CD8-positive, alpha-beta memory T cell (primary cell): ENCODE measurements at regions not wholly inside any gene's neighbourhood (a gene's known extent, or its start where the extent isn't known, plus 50 kb on each side); places are given as distances from the start of the nearest gene placed in this dataset.
"Not testable (repeated sequence)": the region's sequence is repeated elsewhere in the genome, so short reads cannot be mapped to it uniquely, and the experiment has no call there.

Experiments used
- CTCF ChIA-PET: fragments of 350-600 bp; sonication (Branson Sonifier 250); formaldehyde crosslinking; loops from one replicate; lab custom pipeline; 2021; ENCODE audit warnings: antibody characterized with exemption; lab: Charles Lee
- POLR2A ChIA-PET: fragments of 350-600 bp; sonication (Branson Sonifier 250); formaldehyde crosslinking; loops from one replicate; lab custom pipeline; 2021; ENCODE audit warnings: antibody characterized with exemption; lab: Charles Lee
- DNase-seq, 5 donors: peaks; one replicate each; pipeline versions ENCODE4 v3.0.0 to v3.0.0-alpha.2; 2020 to 2022; ENCODE audit warnings: mixed read lengths in 1 of 5
- H3K27ac ChIP-seq: one replicate; pipeline ENCODE4 v1.7.0; 2013; ENCODE audit warnings: low read depth, mild to moderate bottlenecking, low read length, moderate library complexity
- H3K27me3 ChIP-seq: 2 replicates; pipeline ENCODE4 v1.7.0; 2013; ENCODE audit warnings: low read length, mild to moderate bottlenecking; ENCODE audit not compliant: insufficient read depth, poor library complexity, severe bottlenecking
- H3K36me3 ChIP-seq: 2 replicates; pipeline ENCODE4 v1.7.0; 2013; ENCODE audit warnings: mild to moderate bottlenecking, low read length, moderate library complexity; ENCODE audit not compliant: insufficient read depth
- H3K4me1 ChIP-seq: 2 replicates; pipeline ENCODE4 v1.7.0; 2013; ENCODE audit warnings: mild to moderate bottlenecking, low read length, moderate library complexity; ENCODE audit not compliant: insufficient read depth
- H3K4me3 ChIP-seq: 2 replicates; pipeline ENCODE4 v1.7.0; 2013; ENCODE audit warnings: mild to moderate bottlenecking, low read length
- H3K9me3 ChIP-seq: 2 replicates; pipeline ENCODE4 v1.7.0; 2013; ENCODE audit warnings: mild to moderate bottlenecking, low read length
- H3K27ac Mint-ChIP-seq, 8 donors: one replicate each; pipeline ENCODE4 v1.8.0; 2020 to 2021; ENCODE audit warnings: mixed read lengths in 8 of 8, mild to moderate bottlenecking in 6 of 8, inconsistent platforms in 3 of 8, moderate library complexity in 3 of 8
- H3K27me3 Mint-ChIP-seq, 2 donors: one replicate each; pipeline ENCODE4 v1.8.0; 2020 to 2021; ENCODE audit warnings: mixed read lengths in 2 of 2, mild to moderate bottlenecking in 1 of 2, moderate library complexity in 1 of 2
- H3K36me3 Mint-ChIP-seq, 3 donors: one replicate each; pipeline ENCODE4 v1.8.0; 2020 to 2021; ENCODE audit warnings: mixed read lengths in 3 of 3, inconsistent platforms in 1 of 3, mild to moderate bottlenecking in 1 of 3
- H3K4me1 Mint-ChIP-seq, 3 donors: one replicate each; pipeline ENCODE4 v1.8.0; 2020 to 2021; ENCODE audit warnings: mixed read lengths in 3 of 3, inconsistent platforms in 1 of 3, mild to moderate bottlenecking in 1 of 3
- H3K4me3 Mint-ChIP-seq, 7 donors: one replicate each; pipeline ENCODE4 v1.8.0; 2020 to 2021; ENCODE audit warnings: mixed read lengths in 7 of 7, mild to moderate bottlenecking in 6 of 7, moderate library complexity in 4 of 7, inconsistent platforms in 2 of 7
- H3K9me3 Mint-ChIP-seq, 5 donors: one replicate each; pipeline ENCODE4 v1.8.0; 2020 to 2022; ENCODE audit warnings: mixed read lengths in 5 of 5, mild to moderate bottlenecking in 3 of 5, moderate library complexity in 2 of 5, inconsistent platforms in 1 of 5

- no peaks in the 10 kb centered on the region for H3K4me1 Mint-ChIP-seq
- CTCF ChIA-PET, result no interaction called here
- no peaks in the 10 kb centered on the region for H3K36me3 Mint-ChIP-seq
- H3K36me3 ChIP-seq, result no peaks in the 10 kb centered on the region
- H3K9me3 ChIP-seq, result no peaks in the 10 kb centered on the region
- no peaks in the 10 kb centered on the region for H3K4me1 ChIP-seq
- H3K9me3 Mint-ChIP-seq, result peaks cover 0 to 22% (median 2%) of the 10 kb centered on the region in 5 donors
- no peak overlapping the region for H3K4me3 Mint-ChIP-seq
- H3K27me3 ChIP-seq, result no peaks in the 10 kb centered on the region
- no peak overlapping the region for H3K27ac Mint-ChIP-seq
- no peak overlapping the region for H3K27ac ChIP-seq
- DNase-seq, result no peak
- no peaks in the 10 kb centered on the region for H3K27me3 Mint-ChIP-seq
- H3K4me3 ChIP-seq, result no peak overlapping the region
- POLR2A ChIA-PET, result no interaction called here
Measured at GRCh38 chr1:82367456-82367855, 566.7 kb downstream of the ADGRL2 start.

DNA sequence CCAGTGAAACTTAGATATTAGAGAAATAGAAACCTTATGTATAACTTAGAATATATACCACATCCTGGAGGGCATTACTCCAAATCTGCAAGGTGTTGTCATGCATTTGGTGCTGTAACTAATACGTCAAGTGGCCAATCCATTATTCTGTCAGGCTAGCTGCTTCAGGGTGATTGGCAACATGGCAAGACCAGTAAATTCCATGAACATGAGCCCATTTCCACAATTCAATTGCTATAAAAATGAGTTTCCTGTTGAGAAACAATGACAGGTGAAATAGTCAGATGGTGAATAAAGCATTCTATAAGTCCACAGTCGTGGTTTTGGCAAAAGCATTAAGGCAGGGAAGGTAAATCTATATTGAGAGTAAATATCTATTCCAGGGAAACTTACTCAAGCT lies 566.0 kb downstream of the ADGRL2 start:
- H3K27ac Mint-ChIP-seq, result no peak overlapping the region
- H3K4me3 ChIP-seq, result no peak overlapping the region
- ChIA-PET POLR2A (no interaction called here), CTCF (no interaction called here)
- H3K27me3 Mint-ChIP-seq, result no peaks in the 10 kb centered on the region
- H3K9me3 ChIP-seq, result no peaks in the 10 kb centered on the region
- peaks cover 0 to 30% (median 0%) of the 10 kb centered on the region in 5 donors for H3K9me3 Mint-ChIP-seq
- H3K27me3 ChIP-seq, result no peaks in the 10 kb centered on the region
- no peak for DNase-seq
- no peaks in the 10 kb centered on the region for H3K4me1 Mint-ChIP-seq
- H3K4me1 ChIP-seq, result no peaks in the 10 kb centered on the region
- H3K27ac ChIP-seq, result no peak overlapping the region
- H3K36me3 ChIP-seq, result no peaks in the 10 kb centered on the region
- no peak overlapping the region for H3K4me3 Mint-ChIP-seq
- no peaks in the 10 kb centered on the region for H3K36me3 Mint-ChIP-seq

- H3K27ac Mint-ChIP-seq, POLR2A ChIA-PET, H3K27ac ChIP-seq, CTCF ChIA-PET, H3K4me3 ChIP-seq, H3K36me3 Mint-ChIP-seq, H3K36me3 ChIP-seq, H3K4me1 ChIP-seq, H3K4me3 Mint-ChIP-seq, H3K27me3 ChIP-seq, H3K9me3 ChIP-seq, H3K4me1 Mint-ChIP-seq, H3K27me3 Mint-ChIP-seq, DNase-seq: not testable (repeated sequence)
- peaks cover 0 to 19% (median 0%) of the 10 kb centered on the region in 5 donors for H3K9me3 Mint-ChIP-seq
Measured at GRCh38 chr1:82359541-82359940, 558.8 kb downstream of the ADGRL2 start.

GRCh38 chr1:82358706-82359105 lies 558.0 kb downstream of the ADGRL2 start:
- DNase-seq, H3K27ac ChIP-seq, H3K4me3 ChIP-seq, H3K27me3 ChIP-seq, H3K4me1 ChIP-seq, CTCF ChIA-PET, H3K4me1 Mint-ChIP-seq, H3K9me3 ChIP-seq, H3K27ac Mint-ChIP-seq, H3K27me3 Mint-ChIP-seq, H3K4me3 Mint-ChIP-seq, POLR2A ChIA-PET, H3K36me3 Mint-ChIP-seq, H3K36me3 ChIP-seq: not testable (repeated sequence)
- peaks cover 2 to 15% (median 4%) of the 10 kb centered on the region in 5 donors for H3K9me3 Mint-ChIP-seq

DNA sequence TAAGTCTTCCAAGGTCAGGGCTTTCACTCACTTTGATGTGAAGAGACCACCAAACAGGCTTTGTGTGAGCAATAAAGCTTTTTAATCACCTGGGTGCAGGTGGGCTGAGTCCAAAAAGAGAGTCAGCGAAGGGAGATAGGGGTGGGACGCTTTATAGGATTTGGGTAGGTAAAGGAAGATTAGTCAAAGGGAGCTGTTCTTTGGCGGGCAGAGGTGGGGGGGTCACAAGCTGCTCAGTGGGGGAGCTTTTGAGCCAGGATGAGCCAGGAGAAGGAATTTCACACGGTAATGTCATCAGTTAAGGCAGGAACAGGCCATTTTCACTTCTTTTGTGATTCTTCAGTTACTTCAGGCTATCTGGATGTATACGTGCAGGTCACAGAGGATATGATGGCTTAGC lies 553.8 kb downstream of the ADGRL2 start:
- H3K4me3 Mint-ChIP-seq, H3K36me3 Mint-ChIP-seq, H3K27ac ChIP-seq, DNase-seq, H3K9me3 ChIP-seq, H3K27ac Mint-ChIP-seq, H3K36me3 ChIP-seq, H3K27me3 Mint-ChIP-seq, CTCF ChIA-PET, H3K4me1 ChIP-seq, POLR2A ChIA-PET, H3K4me1 Mint-ChIP-seq, H3K4me3 ChIP-seq, H3K27me3 ChIP-seq: not testable (repeated sequence)
- H3K9me3 Mint-ChIP-seq, result peaks cover 8 to 15% (median 11%) of the 10 kb centered on the region in 5 donors

DNA sequence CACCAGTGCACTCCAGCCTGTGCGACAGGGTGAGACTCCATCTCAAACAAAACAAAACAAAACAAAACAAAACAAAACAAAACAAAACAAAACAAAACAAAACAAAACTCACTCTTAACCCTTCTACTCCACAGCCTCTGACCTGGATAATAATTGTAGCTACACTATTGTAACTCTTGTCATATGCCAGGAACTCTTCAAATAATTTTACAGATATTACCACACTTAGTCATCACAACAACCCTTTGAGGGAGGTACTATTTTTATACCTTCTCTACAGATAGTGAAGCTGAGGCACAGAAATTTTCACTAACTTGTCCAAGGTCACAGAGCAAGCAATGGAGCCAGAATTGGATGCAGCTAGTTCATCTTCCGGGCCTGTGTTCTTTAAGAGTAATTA lies 547.8 kb downstream of the ADGRL2 start:
- POLR2A ChIA-PET, result no interaction called here
- Histone ChIP-seq H3K27me3 (no peaks in the 10 kb centered on the region), H3K9me3 (no peaks in the 10 kb centered on the region), H3K36me3 (no peaks in the 10 kb centered on the region), H3K27ac (no peak overlapping the region), H3K4me3 (no peak overlapping the region), H3K4me1 (no peaks in the 10 kb centered on the region)
- Mint-ChIP-seq H3K4me3 (no peak overlapping the region), H3K27me3 (no peaks in the 10 kb centered on the region), H3K27ac (no peak overlapping the region), H3K36me3 (peaks cover 0 to 2% (median 0%) of the 10 kb centered on the region in 3 donors), H3K9me3 (peaks cover 12 to 26% (median 14%) of the 10 kb centered on the region in 5 donors), H3K4me1 (no peaks in the 10 kb centered on the region)
- CTCF ChIA-PET, result no interaction called here
- no peak for DNase-seq

DNA sequence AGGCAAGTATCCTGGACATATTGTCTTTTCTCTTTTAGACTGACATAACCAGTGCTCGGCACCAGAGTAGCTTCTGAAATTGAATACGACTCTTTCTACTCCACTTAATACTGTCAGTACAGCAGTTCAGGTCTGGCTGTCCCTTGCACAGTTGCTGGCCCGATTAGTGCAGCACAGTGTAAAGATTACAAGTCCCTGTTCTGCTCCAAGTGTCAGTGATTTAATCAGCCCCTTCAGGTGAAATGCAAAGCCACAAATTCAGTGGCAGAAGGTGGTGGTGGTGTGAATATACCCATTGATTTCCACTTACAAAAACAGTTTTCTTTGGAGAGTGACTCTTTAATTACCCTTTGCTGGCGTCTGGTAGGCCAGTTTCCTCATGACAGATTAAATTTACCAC lies 545.4 kb downstream of the ADGRL2 start:
- Histone ChIP-seq H3K27me3 (no peaks in the 10 kb centered on the region), H3K36me3 (no peaks in the 10 kb centered on the region), H3K27ac (no peak overlapping the region), H3K9me3 (no peaks in the 10 kb centered on the region), H3K4me3 (no peak overlapping the region), H3K4me1 (no peaks in the 10 kb centered on the region)
- no peak overlapping the region for H3K27ac Mint-ChIP-seq
- H3K4me1 Mint-ChIP-seq, result no peaks in the 10 kb centered on the region
- H3K36me3 Mint-ChIP-seq, result peaks cover 0 to 2% (median 0%) of the 10 kb centered on the region in 3 donors
- H3K27me3 Mint-ChIP-seq, result no peaks in the 10 kb centered on the region
- peaks cover 7 to 21% (median 15%) of the 10 kb centered on the region in 5 donors for H3K9me3 Mint-ChIP-seq
- DNase-seq, result no peak
- no peak overlapping the region for H3K4me3 Mint-ChIP-seq
- ChIA-PET POLR2A (no interaction called here), CTCF (no interaction called here)

- ChIA-PET CTCF (no interaction called here), POLR2A (no interaction called here)
- Histone ChIP-seq H3K4me3 (no peak overlapping the region), H3K9me3 (no peaks in the 10 kb centered on the region), H3K27ac (no peak overlapping the region), H3K27me3 (no peaks in the 10 kb centered on the region), H3K36me3 (no peaks in the 10 kb centered on the region), H3K4me1 (no peaks in the 10 kb centered on the region)
- Mint-ChIP-seq H3K4me1 (no peaks in the 10 kb centered on the region), H3K36me3 (peaks cover 0 to 2% (median 0%) of the 10 kb centered on the region in 3 donors), H3K9me3 (peaks cover 0 to 16% (median 12%) of the 10 kb centered on the region in 5 donors), H3K4me3 (no peak overlapping the region), H3K27ac (no peak overlapping the region), H3K27me3 (no peaks in the 10 kb centered on the region)
- no peak for DNase-seq
Measured at GRCh38 chr1:82343381-82343780, 542.6 kb downstream of the ADGRL2 start.

DNA sequence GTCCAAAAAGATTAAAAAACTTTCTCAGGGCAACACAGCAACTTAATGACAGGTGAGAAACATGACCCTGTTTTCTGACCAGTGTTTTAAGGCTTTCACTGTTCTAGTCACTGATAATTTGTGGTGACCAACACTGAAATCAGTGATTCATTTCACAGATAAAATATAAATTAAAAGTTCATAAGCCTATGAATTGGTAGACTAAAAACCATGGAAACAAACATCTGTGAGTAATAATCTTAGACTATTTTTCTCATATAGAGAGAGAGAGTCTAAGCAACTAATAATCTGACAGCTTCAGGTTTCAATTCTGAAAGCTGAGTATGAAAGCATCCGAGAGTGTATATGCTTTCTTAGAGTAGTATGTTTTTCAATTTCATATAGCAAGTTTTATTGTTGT lies 536.9 kb downstream of the ADGRL2 start:
- Mint-ChIP-seq H3K27ac (no peak overlapping the region), H3K4me3 (no peak overlapping the region), H3K36me3 (no peaks in the 10 kb centered on the region), H3K4me1 (no peaks in the 10 kb centered on the region), H3K27me3 (no peaks in the 10 kb centered on the region), H3K9me3 (peaks cover 6 to 22% (median 15%) of the 10 kb centered on the region in 5 donors)
- ChIA-PET CTCF (no interaction called here), POLR2A (no interaction called here)
- Histone ChIP-seq H3K36me3 (no peaks in the 10 kb centered on the region), H3K4me3 (no peak overlapping the region), H3K27ac (no peak overlapping the region), H3K9me3 (no peaks in the 10 kb centered on the region), H3K27me3 (no peaks in the 10 kb centered on the region), H3K4me1 (no peaks in the 10 kb centered on the region)
- DNase-seq, result no peak
